Spleen (tissue), 7 donors: ENCODE measurements at regions not wholly inside any gene's neighbourhood (a gene's known extent, or its start where the extent isn't known, plus 50 kb on each side); places are given as distances from the start of the nearest gene placed in this dataset.

Experiments used
- POLR2A ChIP-seq, 3 donors: fragments of 450-650 bp; IDR thresholded peaks; one replicate each; pipeline ENCODE4 v1.5.1; 2017; ENCODE audit warnings: antibody characterized with exemption in 3 of 3, mild to moderate bottlenecking in 1 of 3
- POLR2AphosphoS5 ChIP-seq, 3 donors: sonication (generic); formaldehyde crosslinking; IDR thresholded peaks; one replicate each; pipeline ENCODE4 v1.5.1; 2017; ENCODE audit warnings: antibody characterized with exemption in 3 of 3
- TF ChIP-seq, protein P1 (sequence below), 11 experiments: fragments of 200-600 bp in 7 of 11; fragments of 450-650 bp in 4 of 11; sonication (generic) in 4 of 11; IDR thresholded peaks in 8 of 11; conservative IDR thresholded peaks in 3 of 11; 1 replicate in 7 of 11; 2 replicates in 4 of 11; pipeline versions ENCODE4 v1.4.0 to v1.8.0; 2016 to 2021; ENCODE audit warnings: antibody characterized with exemption in 11 of 11, inconsistent platforms in 4 of 11, mild to moderate bottlenecking in 1 of 11
- donor health status: DM: no; HTN: no; CAD: no; lungs with moderate emphysema.
- donor health status: DM: no; HTN: no; CAD: no.
- donor health status: DM: no; HTN: no; CAD: no.

DNA sequence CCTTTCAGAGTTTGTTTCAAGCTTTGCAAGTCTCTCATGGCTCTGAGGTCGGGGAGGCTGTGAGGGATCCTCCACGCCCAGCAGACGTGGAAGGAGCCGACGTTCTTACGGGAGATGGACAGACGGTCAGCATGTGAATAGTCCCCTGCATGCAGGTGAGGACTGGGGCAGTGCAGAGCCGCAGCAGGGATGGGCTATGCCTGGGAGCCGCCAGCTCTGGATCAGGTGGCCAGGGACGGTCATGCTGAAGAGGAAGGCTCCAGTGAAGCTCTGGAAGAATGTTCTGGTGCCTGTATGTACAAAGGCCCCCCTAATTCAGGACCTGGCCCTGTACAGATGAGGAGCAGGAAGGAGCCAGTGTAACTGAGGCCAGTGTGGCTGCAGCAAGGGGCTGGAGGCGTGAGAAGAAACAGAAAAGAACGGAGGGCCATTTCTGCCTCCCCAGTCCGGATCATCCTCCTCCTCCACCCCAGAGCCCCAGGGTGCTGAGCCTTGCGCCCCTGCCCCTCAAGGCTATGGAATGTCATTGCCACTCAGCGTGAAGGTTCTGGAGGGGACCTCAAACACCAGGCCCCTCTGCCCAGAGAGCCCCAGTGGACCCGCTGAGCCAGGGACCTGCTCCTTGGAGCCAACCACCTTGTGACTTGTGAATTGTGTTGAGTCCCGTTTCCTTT is 96.8 kb upstream of the DIO3 start:
- TF ChIP-seq POLR2A (IDR thresholded peaks at IDR 0.05) (no peak), POLR2AphosphoS5 (IDR thresholded peaks at IDR 0.05) (no peak)
- TF ChIP-seq, protein P1, sequence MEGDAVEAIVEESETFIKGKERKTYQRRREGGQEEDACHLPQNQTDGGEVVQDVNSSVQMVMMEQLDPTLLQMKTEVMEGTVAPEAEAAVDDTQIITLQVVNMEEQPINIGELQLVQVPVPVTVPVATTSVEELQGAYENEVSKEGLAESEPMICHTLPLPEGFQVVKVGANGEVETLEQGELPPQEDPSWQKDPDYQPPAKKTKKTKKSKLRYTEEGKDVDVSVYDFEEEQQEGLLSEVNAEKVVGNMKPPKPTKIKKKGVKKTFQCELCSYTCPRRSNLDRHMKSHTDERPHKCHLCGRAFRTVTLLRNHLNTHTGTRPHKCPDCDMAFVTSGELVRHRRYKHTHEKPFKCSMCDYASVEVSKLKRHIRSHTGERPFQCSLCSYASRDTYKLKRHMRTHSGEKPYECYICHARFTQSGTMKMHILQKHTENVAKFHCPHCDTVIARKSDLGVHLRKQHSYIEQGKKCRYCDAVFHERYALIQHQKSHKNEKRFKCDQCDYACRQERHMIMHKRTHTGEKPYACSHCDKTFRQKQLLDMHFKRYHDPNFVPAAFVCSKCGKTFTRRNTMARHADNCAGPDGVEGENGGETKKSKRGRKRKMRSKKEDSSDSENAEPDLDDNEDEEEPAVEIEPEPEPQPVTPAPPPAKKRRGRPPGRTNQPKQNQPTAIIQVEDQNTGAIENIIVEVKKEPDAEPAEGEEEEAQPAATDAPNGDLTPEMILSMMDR (IDR thresholded peaks at IDR 0.05 in 8 of 11, conservative IDR thresholded peaks at IDR 0.05 in 3 of 11), result no peak
